GM18517 (cell line): ENCODE measurements at regions not wholly inside any gene's neighbourhood (a gene's known extent, or its start where the extent isn't known, plus 50 kb on each side); places are given as distances from the start of the nearest gene placed in this dataset.
A peak's percentile ranks its signal among the peaks of the same experiment; 100 is the strongest.

Experiments
- ATAC-seq: cut with Tn5 transposase; IDR thresholded peaks from one replicate; pipeline ENCODE4 v1.9.1; 2021; ENCODE audit warnings: mild to moderate bottlenecking, moderate library complexity; ENCODE audit not compliant: unreplicated experiment

GRCh38 chr21:15359251-15359650, 294.5 kb upstream of the NRIP1 start:
- no peak for ATAC-seq

GRCh38 chr21:15362458-15362857, 297.7 kb upstream of the NRIP1 start:
- no peak for ATAC-seq

- ATAC-seq: no peak
These were observed 299.1 kb upstream of the NRIP1 start for GRCh38 chr21:15363921-15364320.

GRCh38 chr21:15365751-15366392, 301.1 kb upstream of the NRIP1 start:
- no peak for ATAC-seq

- no peak for ATAC-seq
These were observed 301.8 kb upstream of the NRIP1 start for GRCh38 chr21:15366555-15366954.

- no peak for ATAC-seq
These were observed 302.3 kb upstream of the NRIP1 start for GRCh38 chr21:15367061-15367626.

- ATAC-seq: no peak
These were observed 305.7 kb upstream of the NRIP1 start for GRCh38 chr21:15370462-15370975.

- no peak for ATAC-seq
These were observed 309.1 kb upstream of the NRIP1 start for GRCh38 chr21:15373941-15374340.

- ATAC-seq: no peak
These were observed 315.0 kb upstream of the NRIP1 start for GRCh38 chr21:15379776-15380175.

GRCh38 chr21:15383588-15383987, 318.8 kb upstream of the NRIP1 start:
- no peak for ATAC-seq

- no peak for ATAC-seq
These were observed 325.2 kb upstream of the NRIP1 start for GRCh38 chr21:15390049-15390448.

- no peak for ATAC-seq
These were observed 332.5 kb upstream of the NRIP1 start for GRCh38 chr21:15397258-15397657.

GRCh38 chr21:15400905-15401304, 328.9 kb upstream of the USP25 start:
- no peak for ATAC-seq

- no peak for ATAC-seq
These were observed 328.5 kb upstream of the USP25 start for GRCh38 chr21:15401331-15401730.

GRCh38 chr21:15405214-15405613, 324.6 kb upstream of the USP25 start:
- ATAC-seq: no peak

- no peak for ATAC-seq
These were observed 323.0 kb upstream of the USP25 start for GRCh38 chr21:15406791-15407190.

GRCh38 chr21:15407585-15407984, 322.2 kb upstream of the USP25 start:
- no peak for ATAC-seq

GRCh38 chr21:15408089-15408488, 321.7 kb upstream of the USP25 start:
- peak; percentile 65 for ATAC-seq

GRCh38 chr21:15409031-15409430, 320.8 kb upstream of the USP25 start:
- ATAC-seq: no peak

- ATAC-seq: no peak
These were observed 318.9 kb upstream of the USP25 start for GRCh38 chr21:15410853-15411252.

GRCh38 chr21:15414057-15414456, 315.7 kb upstream of the USP25 start:
- ATAC-seq: no peak

- ATAC-seq: no peak
These were observed 314.1 kb upstream of the USP25 start for GRCh38 chr21:15415541-15416261.
